Calu3 (cell line): ENCODE measurements at regions not wholly inside any gene's neighbourhood (a gene's known extent, or its start where the extent isn't known, plus 50 kb on each side); places are given as distances from the start of the nearest gene placed in this dataset.

Experiments
- BruUV-seq: library from RNA; stranded (reverse); fragments of 400-500 nt; replicated peaks from 2 replicates; lab custom pipeline; 2021; lab: Mats Ljungman, UMichigan
- CTCF ChIA-PET: fragments of 300-600 bp; sonication (Branson Sonifier 250); formaldehyde crosslinking; loops from one replicate; lab custom pipeline; 2022; ENCODE audit warnings: antibody characterized with exemption; lab: Charles Lee
- DNase-seq: peaks from one replicate; pipeline ENCODE4 v3.0.0; 2022
- H3K27ac Mint-ChIP-seq: one replicate; pipeline ENCODE4 v1.8.0; 2022; ENCODE audit warnings: mixed read lengths; ENCODE audit not compliant: unreplicated experiment
- H3K27me3 Mint-ChIP-seq: one replicate; pipeline ENCODE4 v1.8.0; 2022; ENCODE audit warnings: mixed read lengths; ENCODE audit not compliant: unreplicated experiment
- H3K36me3 Mint-ChIP-seq: one replicate; pipeline ENCODE4 v1.8.0; 2022; ENCODE audit warnings: mild to moderate bottlenecking, moderate library complexity, mixed read lengths; ENCODE audit not compliant: insufficient read depth, unreplicated experiment
- H3K4me1 Mint-ChIP-seq: one replicate; pipeline ENCODE4 v1.8.0; 2022; ENCODE audit warnings: mild to moderate bottlenecking, low read depth, mixed read lengths; ENCODE audit not compliant: unreplicated experiment
- H3K4me3 Mint-ChIP-seq: one replicate; pipeline ENCODE4 v1.8.0; 2022; ENCODE audit warnings: mild to moderate bottlenecking, low read depth, moderate library complexity, mixed read lengths; ENCODE audit not compliant: unreplicated experiment
- H3K9me3 Mint-ChIP-seq: one replicate; pipeline ENCODE4 v1.8.0; 2022; ENCODE audit warnings: low read depth, mixed read lengths; ENCODE audit not compliant: unreplicated experiment
- CTCF ChIP-seq: fragments of 200-600 bp; IDR thresholded peaks from one replicate; pipeline ENCODE4 v1.8.0; 2022; ENCODE audit warnings: antibody characterized with exemption; ENCODE audit not compliant: unreplicated experiment
- intact Hi-C: fragments of 100-400 bp; cut with micrococcal nuclease; formaldehyde crosslinking; loops from one replicate; pipeline ENCODE4 v1.10.0; 2022; ENCODE audit not compliant: unreplicated experiment

GRCh38 chr6:133047706-133048105 lies 193.5 kb upstream of the EYA4 start:
- TF ChIP-seq CTCF, result no peak
- H3K9me3 Mint-ChIP-seq, result no peaks in the 10 kb centered on the region
- H3K27ac Mint-ChIP-seq, result no peak overlapping the region
- CTCF ChIA-PET, result no interaction called here
- no peaks in the 10 kb centered on the region for H3K27me3 Mint-ChIP-seq
- H3K4me1 Mint-ChIP-seq, result peaks cover under 1% of the 10 kb centered on the region
- no peaks in the 10 kb centered on the region for H3K36me3 Mint-ChIP-seq
- intact Hi-C loops, result loop anchor here (10.0 kb wide), 1 partner anchor 467 kb away; no protein-coding TSS in a partner anchor
- no peak for DNase-seq
- no peak overlapping the region for H3K4me3 Mint-ChIP-seq
- no TSS peak for BruUV-seq

- no TSS peak for BruUV-seq
- CTCF ChIA-PET, result no interaction called here
- peaks cover 3% of the 10 kb centered on the region for H3K9me3 Mint-ChIP-seq
These were observed 189.9 kb upstream of the EYA4 start for GRCh38 chr6:133051240-133051639.

GRCh38 chr6:133052465-133052864 lies 188.7 kb upstream of the EYA4 start:
- Mint-ChIP-seq H3K27me3 (no peaks in the 10 kb centered on the region), H3K9me3 (peaks cover 3% of the 10 kb centered on the region), H3K4me1 (peaks cover 8% of the 10 kb centered on the region), H3K27ac (no peak overlapping the region), H3K36me3 (no peaks in the 10 kb centered on the region), H3K4me3 (no peak overlapping the region)
- no peak for DNase-seq
- CTCF ChIA-PET, result no interaction called here
- intact Hi-C loops, result no loop called here
- no peak for TF ChIP-seq CTCF
- BruUV-seq, result no TSS peak

More at GRCh38 chr6:133051240-133051639, 189.9 kb upstream of the EYA4 start:
- Mint-ChIP-seq H3K27me3 (no peaks in the 10 kb centered on the region), H3K27ac (no peak overlapping the region), H3K4me1 (peaks cover 8% of the 10 kb centered on the region), H3K4me3 (no peak overlapping the region), H3K36me3 (no peaks in the 10 kb centered on the region)
- intact Hi-C loops, result no loop called here
- DNase-seq, result no peak
- TF ChIP-seq CTCF, result no peak

- no peak for TF ChIP-seq CTCF
- Mint-ChIP-seq H3K27ac (no peak overlapping the region), H3K27me3 (no peaks in the 10 kb centered on the region)
These were observed 185.7 kb upstream of the EYA4 start for GRCh38 chr6:133055441-133055966.

More at GRCh38 chr6:133055441-133055966, 185.7 kb upstream of the EYA4 start:
- intact Hi-C loops, result no loop called here
- CTCF ChIA-PET, result no interaction called here
- no peak for DNase-seq
- BruUV-seq, result no TSS peak
- no peaks in the 10 kb centered on the region for H3K36me3 Mint-ChIP-seq
- H3K4me1 Mint-ChIP-seq, result peaks cover 8% of the 10 kb centered on the region
- peaks cover 3% of the 10 kb centered on the region for H3K9me3 Mint-ChIP-seq
- H3K4me3 Mint-ChIP-seq, result no peak overlapping the region
